ENCODE measurements at regions not wholly inside any gene's neighbourhood (a gene's known extent, or its start where the extent isn't known, plus 50 kb on each side); places are given as distances from the start of the nearest gene placed in this dataset.
"Not testable (repeated sequence)": the region's sequence is repeated elsewhere in the genome, so short reads cannot be mapped to it uniquely, and the experiment has no call there.

DNA sequence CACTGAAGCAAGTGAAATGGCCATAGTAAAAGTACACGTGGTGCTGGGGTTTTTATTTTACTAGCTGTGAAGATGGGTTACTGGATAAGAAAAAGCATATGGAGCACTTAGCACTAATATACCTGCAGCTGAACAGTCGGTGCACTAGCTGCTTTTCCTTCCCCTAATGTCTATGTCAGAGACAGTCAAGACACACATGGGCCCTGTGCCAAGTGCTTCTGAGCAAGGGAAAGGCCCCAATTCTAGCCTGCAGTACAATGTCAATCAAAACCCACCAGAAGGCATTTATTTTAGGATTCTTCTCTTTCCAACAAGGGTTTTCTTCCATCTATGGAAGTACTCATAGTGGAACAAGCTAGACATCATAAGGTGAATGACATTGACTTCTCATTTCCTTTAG lies 716.7 kb downstream of the CCSER2 start:
- no peak for DNase-seq

DNA sequence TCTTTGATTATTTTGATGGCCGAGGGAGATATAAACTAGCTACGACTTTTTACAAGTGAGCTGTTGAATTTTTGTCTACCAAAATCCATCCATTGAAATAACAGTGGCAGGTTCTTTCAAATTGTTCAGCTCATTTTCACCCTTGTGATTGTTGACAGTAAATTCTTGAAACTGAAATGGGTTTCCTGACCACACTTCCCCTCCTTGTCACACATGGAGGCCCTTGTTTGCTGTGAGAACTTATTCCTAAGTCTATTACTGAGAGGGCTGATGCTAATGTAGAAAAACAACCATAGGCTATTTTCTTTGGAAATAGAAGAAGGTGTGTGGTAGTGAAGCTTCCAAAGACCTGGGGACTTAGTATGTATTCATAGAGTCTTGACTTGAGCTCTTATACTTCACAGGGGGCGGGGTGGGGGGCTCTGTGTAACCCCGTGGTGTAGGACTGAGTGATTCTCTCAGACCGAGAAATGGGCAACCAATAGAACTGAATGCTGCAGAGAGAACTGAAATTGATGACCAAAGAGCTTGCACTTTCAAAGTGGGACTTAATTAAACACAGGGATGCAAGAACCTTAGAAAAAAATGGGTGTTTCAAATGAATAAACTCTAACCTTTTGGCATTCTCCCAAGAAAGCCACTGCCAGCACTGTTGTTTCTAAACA lies 718.9 kb downstream of the CCSER2 start:
- DNase-seq, result no peak

DNA sequence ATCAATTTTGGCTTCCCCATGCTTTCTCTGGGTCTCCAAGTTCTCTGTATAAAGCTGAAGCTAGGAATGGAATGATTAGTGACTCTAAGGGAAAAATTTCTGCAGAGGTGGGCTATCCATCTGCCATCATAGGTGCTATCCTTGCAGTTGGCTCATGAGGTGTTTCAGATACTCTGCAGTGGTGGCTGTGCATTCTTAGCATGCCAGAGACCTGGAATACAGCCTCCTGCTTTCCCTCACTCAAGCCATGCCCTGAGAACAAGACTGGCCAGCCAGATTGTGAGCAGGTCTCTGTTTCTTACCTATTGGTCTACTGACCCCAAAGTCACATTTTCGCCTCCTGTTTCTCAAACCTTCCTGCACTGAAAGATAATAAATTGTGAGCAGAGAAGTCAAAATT lies 719.6 kb downstream of the CCSER2 start:
- DNase-seq, result no peak

DNA sequence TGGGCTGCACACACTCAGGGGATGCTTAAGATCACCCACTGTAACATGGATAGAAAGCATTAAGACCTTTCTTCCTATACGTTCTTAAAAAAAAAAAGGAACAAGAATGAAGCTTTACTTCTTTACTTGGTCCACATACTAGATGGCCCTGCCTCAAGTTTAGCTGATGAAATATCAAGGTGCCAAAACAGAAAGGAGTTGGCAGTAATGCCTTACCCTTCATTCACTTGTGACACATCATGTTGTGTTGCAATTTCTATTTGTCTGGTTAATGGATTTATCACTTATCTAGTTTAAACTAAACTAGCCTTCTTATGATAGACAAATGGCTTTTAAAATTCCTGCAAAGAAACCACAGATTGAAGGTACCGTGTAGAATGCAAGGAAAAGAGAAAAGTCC lies 720.3 kb downstream of the CCSER2 start:
- no peak for DNase-seq

DNA sequence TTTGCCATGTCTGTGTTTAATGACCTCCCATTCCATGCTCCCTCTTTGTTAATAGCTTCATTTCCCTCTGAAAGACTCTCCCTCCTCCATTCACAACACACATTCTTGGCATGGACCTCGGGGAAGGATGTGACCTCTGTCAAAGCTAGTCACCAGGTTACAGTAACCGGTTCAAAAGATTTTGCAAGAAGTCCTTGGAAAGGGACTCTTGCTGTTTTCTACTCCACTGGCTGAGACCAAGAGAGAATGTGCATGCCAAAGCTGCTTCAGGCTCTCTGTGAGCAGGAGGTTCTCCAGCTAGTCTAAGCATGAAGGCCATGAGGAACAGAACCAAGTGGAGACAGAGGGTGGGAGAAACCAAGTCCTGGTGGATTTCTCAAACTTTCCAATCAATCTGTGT lies 732.6 kb downstream of the CCSER2 start:
- DNase-seq, result no peak

DNA sequence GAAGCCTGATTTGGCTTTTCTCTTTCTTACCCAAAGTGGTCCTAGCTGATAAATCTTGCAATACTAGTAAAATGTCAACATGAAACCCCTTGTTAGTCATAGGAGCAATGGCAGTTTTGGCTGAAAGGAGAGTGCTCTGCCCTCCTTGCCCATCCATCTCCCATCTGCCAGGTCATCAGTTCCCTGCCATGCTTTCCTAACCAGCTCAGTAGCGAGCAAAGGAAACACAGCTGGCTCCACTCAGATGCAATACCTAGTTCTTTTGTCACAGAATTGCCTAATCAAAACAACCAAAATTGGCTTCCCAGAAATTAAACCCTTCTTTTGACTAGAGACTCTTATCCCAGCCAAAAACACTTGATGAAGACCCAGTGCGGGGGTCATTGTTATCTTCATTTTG lies 733.0 kb downstream of the CCSER2 start:
- DNase-seq, result no peak

DNA sequence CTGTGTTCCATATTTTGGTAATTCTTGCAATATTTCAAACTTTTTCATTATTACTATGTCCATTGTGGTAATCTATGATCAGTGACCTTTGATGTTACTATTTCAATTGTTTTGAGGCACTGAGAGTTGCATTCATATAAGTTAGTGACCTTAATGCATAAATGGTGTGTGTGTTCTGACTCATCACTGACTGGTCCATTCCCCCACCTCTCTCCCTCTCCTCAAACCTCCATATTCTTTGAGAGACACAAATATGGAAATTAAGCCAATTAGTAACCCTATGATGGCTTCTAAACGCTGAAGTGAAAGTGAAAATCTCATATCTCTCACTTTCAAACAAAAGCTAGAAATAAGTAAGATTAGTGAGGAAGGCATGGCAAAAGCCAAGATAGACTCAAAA lies 739.6 kb downstream of the CCSER2 start:
- no peak for DNase-seq

DNA sequence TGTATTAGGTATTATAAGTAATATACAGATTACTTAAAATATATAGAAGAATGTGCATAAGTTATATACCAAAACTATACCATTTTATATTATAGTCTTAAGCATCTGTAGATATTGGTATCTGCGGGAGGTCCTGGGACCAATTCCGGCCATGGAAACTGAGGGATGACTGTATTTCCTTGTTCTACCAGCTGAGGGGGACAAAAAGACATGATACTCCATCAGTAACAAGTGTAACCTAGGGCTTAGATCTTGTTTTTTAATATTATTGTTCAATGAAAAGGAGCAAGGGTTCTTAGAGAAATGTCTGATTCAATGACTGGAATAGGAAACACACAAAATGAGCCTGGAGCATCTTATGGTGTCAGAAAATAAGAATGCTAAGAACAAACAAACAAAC lies 752.5 kb downstream of the CCSER2 start:
- DNase-seq, result no peak

DNA sequence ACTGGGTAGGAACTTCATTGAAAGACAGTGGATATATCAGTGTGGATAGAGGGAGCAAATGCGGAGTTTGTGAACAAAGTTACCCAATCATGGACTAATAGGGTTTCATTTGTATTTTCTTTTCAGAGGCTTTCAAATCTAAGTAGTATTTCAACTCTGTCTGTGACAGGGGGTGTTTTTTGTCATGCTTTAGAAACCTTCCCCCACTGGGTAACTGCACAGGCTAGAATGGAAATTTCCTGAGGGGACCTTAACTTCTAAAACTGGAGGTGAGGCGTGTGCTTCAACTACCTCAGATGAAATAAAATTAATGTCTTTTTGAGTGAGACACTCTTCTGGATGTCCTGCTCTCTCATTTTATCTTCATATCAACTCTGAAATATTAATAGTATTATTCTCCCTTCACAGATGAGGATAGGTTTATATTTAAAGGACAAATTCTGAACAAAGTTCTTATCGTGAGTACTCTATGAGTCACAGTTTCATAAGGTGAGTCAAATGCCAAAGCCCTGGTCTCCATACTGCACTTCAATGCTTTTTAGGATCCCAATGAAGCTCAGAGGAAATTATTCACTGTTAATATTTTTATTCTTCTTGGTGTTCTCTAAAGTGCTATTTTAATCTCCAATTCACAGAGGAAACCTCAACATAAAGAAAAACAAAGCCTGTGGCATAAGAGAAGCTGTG lies 770.6 kb downstream of the CCSER2 start:
- DNase-seq, result no peak

DNA sequence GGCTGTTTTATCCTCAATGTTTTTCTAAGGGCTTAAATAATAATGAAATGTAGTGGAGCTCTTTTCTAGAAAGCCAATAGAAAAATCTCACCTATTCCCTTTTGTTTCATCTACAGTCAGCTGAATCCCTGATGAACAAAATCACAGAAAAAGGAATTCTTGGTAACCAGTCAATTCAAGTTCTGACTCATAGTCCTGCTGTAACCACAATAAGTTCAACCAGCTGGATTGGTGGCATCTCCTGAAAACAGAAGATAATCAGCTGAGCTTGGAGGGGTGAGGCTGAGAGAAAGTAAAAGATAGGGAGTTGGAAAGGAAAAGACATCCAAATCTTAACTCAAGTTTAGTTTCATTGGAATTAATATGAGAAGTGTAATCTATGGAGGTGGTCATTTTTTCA lies 772.1 kb downstream of the CCSER2 start:
- DNase-seq, result no peak

DNA sequence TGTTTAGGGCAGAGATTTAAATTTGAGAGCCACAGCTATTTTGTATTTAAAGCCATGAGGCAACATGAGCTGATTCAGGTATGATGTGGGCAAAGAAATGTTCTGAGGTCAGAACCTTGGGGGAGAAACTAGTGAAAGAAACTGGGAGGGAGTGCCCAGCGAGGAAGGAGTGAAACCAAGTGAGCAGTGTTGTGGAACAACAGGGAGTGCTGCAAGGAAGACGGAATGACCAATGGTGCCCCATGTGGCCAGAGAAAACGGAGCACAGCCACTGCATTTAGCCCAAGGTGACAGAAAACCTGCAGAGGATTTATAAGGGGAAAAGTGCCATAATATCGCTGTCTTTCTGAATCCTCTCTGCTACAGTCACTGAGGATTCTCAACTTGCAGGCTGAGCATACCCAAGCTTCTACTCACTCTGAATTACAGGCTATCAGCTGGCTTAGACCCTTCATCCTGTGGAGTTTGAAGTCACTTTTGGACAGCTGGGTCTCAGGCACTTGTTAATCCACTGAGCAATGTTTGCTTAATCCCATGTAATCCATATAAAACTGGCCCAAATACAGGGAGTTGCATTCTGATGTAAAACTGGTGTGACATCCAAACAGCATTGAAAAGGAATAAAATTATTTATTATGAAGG lies 777.3 kb downstream of the CCSER2 start:
- no peak for DNase-seq

DNA sequence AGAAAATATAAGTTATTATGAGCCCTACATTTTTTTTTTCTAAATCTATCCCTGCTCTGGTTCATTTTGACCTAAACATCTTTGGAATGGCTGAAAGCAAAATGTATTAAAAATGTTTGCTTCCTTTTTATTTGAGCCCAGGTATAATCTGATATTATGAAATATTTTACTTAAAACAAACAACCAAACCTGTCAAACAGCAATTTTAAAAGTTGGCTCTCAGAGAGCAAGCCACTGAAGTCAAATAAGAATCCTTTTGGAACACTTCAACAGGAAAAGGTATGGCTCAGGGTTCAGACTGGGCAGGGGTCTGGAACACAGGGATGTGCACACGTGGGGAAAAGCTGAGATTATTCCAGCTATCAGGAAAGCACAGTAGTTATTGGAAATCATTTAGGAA lies 782.9 kb downstream of the CCSER2 start:
- no peak for DNase-seq

DNA sequence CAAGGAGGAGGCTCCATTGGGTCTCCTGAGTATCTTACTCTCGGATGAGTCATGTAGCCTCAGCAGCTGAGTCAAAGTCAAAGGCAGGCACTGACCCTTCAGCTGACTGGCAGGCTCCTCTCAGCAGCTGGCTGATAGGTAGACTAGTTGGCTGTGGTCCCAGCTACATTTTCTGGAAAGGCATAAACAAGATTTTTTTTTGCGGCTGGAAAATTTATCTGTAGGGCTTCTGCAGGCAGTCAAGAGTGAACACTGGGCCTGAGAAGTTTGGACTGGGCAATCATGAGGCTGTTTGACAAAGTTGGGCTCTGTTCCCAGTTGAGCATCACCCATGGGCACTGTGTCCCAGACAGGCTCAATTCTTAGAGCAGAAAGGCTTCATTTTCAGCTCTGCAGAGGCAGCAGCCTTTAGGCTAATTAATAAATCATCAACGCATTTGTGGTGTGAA lies 796.2 kb downstream of the CCSER2 start:
- DNase-seq, result no peak

DNA sequence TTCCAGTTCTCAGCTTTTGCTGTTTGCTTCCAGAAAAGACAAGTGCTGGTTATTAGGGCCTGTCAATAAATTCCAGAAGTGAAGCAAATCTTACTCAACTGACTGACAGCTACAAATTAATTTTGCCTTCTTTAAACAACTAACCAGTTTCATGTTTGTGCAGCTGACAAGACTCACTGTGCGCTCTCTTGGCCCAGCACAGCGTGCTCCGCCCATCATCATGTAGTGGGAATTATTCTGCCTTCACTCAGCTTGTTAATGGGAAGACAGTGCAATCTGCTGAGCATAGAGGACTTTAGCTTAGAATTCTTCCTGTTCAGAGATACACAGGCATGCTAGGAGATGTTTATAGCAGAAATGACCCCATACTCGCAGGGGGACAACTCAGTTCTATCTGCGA lies 808.9 kb downstream of the CCSER2 start:
- DNase-seq, result no peak

DNA sequence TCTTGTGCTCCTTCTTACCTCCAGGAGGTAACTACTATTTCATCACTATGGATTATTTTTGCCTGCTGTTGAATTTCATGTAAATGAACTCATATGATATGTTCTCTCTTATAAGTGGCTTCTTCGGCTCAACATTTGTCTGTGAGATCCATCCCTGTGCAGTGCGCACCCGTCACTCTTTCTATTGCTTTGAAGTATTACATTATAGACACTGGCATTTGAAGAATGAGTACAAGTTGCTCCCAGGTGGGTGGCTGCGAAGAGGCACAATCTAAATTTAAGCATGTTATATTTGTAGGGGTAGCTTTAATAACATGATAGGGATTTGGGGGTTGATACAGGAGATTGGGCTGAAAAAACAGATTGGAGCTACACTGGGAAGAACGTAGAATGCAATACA lies 809.7 kb downstream of the CCSER2 start:
- no peak for DNase-seq

DNA sequence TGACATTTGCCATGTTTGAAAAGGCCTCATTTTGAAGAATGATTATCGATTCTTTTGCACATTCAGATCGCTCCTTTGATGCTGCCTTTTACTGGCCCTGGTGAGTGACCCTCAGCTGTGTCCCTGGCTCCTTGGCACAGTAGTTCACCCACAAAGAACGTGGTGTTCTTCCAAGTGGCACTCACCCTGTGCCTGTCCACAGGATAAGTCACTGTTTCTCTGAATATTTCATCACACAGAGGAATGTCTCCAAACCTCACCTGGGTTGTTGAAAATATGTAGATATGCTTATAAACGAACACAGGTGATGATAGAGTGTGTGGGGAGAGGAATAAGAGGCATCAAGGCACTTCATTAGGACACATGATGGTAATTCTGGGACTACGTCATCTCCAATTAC lies 810.7 kb downstream of the CCSER2 start:
- DNase-seq, result no peak

DNA sequence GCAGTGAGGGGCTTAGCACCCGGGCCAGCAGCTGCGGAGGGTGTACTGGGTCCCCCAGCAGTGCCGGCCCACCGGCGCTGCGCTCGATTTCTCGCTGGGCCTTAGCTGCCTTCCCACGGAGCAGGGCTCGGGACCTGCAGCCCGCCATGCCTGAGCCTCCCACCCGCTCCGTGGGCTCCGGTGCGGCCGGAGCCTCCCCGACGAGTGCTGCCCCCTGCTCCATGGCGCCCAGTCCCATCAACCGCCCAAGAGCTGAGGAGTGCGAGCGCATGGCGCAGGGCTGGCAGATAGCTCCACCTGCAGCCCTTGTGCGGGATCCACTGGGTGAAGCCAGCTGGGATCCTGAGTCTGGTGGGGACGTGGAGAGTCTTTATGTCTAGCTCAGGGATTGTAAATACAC lies 813.1 kb downstream of the CCSER2 start:
- DNase-seq, result not testable (repeated sequence)

DNA sequence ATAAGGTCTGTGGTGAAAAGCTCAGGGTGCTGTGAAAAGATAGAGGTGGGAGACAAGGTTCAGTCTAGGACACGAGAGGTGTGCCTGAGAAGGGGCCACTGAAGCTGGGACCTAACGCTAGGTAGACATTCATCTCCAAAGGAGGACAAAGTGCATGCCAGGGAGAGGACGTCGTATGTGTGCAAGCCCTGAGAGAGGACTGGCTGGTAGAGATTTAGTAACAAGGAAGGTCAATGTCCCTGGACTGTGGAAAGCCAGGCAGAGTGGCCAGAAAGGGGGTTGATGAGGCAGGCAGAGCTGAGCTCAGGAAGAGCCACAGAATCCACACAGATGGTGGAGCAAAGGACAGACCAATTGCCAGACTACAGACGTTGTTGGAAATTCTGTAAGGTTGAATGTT lies 817.6 kb downstream of the CCSER2 start:
- no peak for DNase-seq

DNA sequence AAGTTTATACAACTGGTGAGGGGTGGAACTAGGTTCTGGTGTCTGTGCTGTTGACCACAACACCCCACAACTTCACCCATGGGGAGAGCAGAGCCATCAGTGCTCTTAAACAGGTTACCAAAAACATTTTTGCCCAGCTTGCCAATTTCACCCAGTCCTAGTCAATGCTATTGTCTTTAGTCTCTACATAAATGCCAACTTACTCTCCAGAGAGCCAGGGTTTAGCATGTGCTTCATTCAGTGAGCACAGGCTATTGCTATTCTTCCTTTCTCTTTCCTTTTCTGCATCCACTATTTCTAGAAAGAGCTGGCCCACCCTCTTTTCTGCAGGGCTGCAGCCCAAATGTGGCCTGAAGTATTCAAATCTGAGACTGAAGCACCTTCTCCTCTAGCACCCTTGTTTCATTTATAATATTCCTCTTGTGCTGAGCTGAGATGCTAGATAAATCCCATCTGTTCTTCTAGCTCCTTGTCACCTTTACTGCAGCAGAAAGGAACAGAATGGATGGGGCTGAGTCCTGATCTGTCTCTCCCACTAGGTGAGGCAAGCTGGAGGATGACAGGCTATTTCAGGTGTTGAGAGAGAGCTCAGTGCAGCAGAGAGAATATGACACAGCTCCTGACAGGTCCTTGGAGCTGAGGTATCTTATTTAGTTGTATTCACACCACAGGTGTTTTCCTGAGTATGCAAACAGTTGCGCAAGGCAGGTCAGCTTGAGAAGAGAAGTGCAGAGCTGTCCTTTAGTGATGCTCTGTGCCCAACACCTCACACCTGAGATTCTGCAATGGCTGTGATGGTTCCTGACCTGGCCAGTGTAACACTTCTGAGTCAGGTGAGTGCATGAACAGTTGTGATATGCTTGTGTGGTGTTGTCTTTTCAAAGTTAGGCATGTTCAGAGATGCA lies 819.2 kb downstream of the CCSER2 start:
- DNase-seq, result no peak

DNA sequence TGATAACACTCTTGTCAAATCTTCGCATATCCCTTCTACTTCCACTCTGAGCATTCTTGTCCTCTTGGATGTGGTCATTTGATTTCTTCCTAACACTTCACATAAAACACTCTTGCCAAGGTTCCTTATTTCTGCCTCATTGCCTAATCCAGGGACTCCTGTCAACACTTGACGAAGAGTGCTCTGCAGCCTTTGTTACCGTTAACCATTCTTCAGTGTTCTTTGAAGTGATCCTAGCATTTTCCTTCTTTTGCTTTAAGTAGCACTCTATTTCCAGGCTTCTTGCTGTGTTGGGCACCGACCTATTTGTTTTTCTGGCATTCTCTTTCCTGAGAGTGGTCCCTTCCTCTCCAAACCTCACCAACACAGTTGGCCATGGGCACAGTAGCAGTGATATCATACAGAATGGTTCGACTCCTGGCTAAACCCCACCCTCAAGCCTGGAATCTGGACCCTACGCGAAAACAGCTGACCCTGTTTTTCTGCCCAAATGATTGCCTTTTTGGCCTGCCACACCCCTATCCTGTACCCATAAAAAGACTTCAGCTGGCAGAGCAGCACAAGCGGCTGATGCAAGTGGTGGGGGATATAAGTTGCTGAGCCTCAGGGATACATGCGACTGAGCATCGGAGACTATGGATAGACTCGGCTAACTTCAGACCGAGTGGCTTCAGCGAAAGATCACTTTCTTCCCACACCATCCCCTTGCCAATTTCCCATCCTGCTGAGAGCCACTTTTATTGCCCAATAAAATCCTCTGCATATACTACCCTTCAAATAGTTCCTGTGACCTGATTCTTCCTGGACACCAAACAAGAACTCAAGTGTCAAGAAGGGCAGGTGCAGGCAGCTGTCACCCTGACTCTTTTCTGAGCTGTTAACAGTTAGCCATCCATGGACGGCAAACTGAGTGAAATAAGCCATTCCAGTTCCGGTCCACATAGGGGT lies 820.6 kb downstream of the CCSER2 start:
- no peak for DNase-seq

DNA sequence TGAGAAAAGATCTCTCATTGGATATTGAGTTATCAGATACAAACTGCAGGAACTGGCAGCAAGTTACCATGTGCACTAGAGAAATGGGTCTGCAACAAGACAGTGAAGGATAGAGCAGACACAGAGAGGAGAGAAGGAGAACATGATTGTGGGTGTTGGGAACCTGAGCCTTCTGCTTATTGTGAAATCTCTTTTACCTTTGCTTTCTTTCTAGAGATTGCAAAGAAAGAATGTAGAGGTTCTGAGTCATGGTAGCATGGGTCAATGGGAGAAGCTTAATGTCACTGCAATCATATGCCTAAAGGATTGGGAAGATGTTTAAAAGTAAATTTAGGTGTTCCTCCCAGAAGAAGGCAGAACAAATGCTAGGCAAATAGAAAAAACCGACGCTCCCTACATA lies 821.4 kb downstream of the CCSER2 start:
- no peak for DNase-seq

DNA sequence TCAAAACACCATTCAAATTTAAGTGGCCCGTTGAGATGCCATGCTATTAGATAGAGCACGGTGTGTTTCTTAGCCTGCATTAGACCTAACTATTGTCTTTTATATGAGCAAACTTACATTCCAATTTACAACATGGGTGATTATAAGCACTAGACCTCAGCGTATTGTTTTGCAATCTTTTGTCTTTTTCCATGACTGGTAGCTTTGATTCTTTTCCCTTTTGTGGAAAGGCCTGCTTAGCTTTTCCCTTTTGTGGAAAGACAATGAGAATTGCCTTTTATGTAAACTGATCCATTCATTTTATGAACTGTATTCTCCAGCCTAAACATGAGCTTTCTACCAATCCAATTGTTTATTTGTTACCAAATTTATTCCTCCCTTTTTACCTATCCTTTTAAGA lies 823.1 kb downstream of the CCSER2 start:
- no peak for DNase-seq
